NCI-H460 (cell line): ENCODE measurements at regions not wholly inside any gene's neighbourhood (a gene's known extent, or its start where the extent isn't known, plus 50 kb on each side); places are given as distances from the start of the nearest gene placed in this dataset.
"Not testable (repeated sequence)": the region's sequence is repeated elsewhere in the genome, so short reads cannot be mapped to it uniquely, and the experiment has no call there.

Experiments used
- DNase-seq: peaks from one replicate; pipeline ENCODE4 v3.0.0-alpha.2; 2016; ENCODE audit warnings: low read depth; ENCODE audit errors: extremely low read depth

DNA sequence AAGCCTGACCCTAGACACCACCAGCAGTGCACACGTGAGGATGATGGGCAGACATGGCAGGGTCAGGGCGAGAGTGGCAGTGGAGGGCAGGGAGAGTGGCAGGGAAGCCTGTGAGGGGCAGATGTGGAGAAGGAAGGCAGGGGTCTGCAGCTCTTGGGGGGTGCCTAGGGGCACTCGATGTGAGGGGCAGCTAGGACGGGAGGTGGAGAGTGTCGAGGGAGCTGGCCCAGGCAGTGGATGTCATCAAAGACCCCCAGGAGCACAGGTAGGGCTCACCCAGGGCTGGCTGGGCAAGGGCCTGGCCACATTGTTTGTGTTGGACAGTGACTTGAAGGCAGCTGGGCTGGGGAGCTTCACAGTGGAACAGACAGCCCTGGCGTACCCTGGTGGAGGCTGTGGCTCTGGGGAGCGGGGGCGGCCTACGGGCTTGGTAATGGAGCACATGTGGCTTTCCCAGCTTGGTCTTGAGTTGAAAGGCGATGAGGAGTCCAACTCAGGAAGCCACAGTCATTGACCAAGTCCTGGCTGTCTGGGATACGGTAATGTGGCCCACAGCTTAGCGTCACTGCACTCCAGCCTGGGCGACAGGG, 87.1 kb downstream of the RTP5 start:
- DNase-seq: no peak

GRCh38 chr2:241957276-241957675, 87.7 kb downstream of the RTP5 start:
- DNase-seq: no peak

- DNase-seq: no peak
Measured at GRCh38 chr2:241958818-241959545, 89.5 kb downstream of the RTP5 start.

GRCh38 chr2:241959751-241960269, 90.3 kb downstream of the RTP5 start:
- DNase-seq: no peak

DNA sequence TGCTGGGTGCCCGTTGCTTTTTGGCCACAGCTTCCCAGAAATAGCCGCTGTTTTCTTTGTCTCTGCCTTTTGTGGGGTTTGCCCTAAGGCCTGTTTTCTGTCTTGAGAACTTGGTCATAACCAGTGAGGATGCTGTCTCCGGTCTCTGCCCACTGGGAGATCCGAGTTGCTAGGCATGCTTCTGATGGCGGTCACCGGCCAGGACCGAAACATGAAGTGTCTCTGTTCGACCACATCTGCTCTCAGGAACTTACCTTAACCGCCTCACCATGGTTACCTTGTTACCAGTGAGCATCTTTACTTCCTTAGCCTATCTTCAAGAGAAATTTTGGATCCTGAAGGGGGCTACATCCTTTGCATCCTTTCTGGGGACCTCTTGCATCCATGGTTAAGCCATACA, 91.9 kb downstream of the RTP5 start:
- no peak for DNase-seq

- DNase-seq: no peak
Measured at GRCh38 chr2:241964133-241964532, 94.6 kb downstream of the RTP5 start.

GRCh38 chr2:241965931-241966412, 96.4 kb downstream of the RTP5 start:
- no peak for DNase-seq

DNA sequence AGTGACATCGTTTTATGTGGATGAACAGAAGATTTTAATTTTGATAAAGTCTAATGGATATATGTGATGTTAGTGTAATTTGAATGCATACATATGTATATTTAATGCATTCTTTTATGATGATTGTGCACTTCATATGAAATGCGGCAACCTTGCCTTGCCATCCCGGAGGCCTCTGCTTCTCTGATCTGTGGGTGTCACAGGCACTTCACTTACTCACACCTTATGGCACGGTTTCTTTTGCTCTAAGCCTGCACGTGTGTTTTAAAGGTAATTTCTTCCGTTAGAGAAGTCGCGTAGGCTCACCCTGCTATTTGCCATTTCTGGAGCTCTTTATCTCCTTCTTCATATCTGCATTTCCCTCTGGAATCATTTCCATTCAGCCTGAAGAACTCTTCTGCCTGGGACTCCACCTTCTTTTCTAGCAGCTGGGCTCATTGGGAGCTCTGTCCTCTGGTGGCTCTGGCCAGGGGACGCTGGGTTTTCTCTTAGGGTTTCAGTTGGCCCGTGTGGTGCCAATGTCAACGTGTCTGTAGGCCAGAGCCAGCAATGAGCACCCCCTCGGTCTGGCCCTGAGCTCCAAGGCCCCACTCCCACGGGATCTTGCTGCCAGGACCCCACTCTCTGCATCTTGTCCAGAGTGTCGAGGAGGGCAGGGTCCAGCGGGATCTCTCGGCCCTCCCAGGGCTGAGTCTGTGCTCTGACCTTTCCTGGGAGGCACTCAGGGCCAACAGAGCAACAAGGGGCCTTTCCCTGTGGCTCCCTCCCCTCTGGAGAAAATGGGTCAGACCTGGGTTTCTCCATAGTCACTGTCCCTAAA, 97.3 kb downstream of the RTP5 start:
- no peak for DNase-seq

DNA sequence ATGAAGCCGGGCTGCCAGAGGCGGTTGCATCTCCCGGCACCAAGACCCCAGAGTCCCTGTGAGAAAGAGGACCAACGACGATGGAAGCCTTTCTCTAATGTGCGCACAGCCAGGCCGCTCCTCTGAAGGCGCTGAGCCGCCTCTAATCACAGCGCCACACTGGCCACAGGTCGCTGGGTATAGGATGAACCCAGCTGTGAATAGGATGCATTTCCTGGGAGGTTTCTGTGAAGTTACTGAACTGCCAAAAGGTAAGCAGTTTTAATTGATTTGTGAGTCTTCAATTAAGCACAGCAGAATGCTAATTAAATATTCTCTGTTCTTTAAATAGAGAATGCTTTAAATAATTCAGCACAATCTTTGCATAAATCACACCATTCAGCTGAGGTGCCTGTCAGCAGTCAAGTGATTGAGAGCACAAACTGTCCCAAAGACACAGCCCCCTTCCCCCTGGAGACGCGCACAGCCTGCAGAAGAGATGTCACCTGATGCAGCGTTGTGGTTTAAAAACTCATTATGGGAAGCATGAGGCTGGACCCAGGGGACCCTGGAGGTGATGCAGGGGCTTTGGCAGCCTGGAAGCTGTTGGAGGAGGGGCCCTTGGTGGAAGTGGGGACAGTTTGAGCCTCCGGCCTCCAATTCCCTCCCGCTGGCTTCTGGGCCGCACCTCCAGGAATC, 98.1 kb downstream of the RTP5 start:
- DNase-seq: no peak

DNA sequence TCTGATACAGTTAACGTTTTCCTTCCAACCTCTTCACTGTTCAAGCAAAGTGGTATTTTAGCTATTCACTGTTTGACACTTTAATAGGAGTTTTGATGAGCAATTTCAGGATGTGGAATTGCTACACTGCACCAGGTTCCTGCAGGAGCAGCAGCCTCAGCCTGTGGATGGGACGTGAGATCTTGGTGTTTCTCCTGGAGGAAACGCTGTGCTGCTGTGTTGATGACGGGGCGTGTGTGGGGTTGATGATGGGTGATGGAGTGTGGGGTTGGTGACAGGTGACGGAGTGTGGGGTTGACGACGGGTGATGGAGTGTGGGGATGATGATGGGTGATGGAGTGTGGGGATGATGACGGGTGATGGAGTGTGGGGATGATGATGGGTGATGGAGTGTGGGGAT, 98.9 kb downstream of the RTP5 start:
- DNase-seq: no peak

- DNase-seq: not testable (repeated sequence)
Measured at GRCh38 chr2:241969182-241969581, 99.7 kb downstream of the RTP5 start.

- no peak for DNase-seq
Measured at GRCh38 chr2:241970716-241971115, 101.2 kb downstream of the RTP5 start.

DNA sequence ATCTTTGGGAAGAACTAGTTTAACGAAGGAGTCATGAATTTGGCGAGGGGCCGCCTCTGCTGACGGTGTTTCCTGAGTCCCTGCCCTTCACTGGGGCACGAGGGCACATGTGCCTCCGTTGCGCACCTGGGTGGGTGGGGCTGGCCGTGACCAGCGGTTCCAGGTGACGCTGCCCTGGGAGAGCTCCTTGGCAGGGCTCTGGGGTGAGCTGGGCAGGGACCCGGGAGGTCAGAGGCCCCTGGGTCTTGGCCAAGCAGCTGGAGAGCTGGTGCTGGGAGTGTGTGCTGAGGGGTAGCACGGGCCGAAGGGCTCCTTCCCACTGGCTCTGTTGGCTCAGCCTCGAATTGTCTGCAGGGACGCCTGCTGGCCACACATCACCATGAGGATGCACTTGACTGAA, 104.6 kb downstream of the RTP5 start:
- DNase-seq: no peak

- DNase-seq: no peak
Measured at GRCh38 chr2:241974851-241975592, 105.5 kb downstream of the RTP5 start.

DNA sequence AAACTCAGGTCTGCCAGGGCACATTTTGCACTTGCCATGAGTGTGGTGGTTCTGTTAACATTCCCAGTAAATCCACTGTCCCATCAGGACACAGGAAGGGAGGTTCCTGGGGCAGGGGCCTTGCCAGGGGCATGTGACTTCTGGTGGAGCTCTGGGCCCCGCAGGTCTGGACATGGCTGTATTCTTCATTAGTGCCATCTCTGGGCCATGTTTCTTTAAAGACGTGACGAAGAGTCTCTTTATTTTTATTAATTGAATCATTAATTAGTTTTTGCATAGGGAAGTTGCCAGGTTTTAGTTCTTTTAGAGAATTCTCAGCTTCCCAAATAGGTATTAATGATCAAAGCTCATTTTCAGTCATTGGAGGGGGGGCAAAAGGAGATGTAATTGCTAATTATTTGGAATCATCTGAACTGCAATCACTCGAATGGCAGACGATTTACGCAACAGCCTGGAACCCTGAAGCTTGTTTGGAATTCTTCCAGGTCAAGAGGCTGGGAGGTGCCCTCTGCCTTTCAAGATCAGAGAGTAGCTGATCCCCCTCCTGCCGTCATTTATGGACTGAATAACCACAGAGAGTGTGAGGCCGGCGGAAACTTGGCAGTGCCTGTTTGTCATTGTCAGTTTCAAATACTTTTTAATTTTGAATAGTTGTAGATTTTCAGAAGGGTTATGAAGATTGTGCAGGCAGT, 106.2 kb downstream of the RTP5 start:
- no peak for DNase-seq

- DNase-seq: no peak
Measured at GRCh38 chr2:241976296-241976695, 106.8 kb downstream of the RTP5 start.

DNA sequence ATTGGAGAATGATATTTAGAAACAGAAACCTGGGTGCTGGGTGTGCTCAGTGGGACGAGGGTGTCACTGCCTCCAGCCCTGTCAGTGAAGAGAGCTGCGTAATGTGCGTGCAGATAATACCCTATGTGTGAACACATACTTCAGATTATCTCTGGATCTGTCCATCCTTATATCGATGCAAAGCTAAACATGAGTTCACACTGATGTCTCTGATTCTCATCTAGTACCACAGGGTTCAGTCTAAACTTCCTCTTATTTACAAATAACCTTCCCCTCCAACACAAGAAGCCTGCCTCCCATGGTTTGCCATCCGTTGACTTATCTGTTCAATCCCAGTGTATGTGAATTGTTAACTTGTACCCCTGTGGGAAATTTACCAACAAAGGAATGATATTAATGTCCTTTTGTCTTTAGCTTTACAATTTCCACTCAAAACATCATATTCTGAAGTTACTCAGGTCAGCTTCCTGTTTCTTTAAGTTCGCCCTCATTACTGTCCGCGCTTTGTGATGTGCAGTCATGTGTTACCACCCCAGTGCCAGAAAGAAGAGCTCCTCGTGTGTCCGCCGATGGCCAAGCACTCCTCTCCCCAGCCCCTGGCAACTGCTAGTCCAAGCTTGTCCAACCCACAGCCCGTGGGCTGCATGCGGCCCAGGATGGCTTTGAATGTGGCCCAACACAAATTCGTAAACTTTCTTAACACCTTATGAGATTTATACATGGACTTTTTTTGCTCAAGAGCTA, 108.2 kb downstream of the RTP5 start:
- no peak for DNase-seq

DNA sequence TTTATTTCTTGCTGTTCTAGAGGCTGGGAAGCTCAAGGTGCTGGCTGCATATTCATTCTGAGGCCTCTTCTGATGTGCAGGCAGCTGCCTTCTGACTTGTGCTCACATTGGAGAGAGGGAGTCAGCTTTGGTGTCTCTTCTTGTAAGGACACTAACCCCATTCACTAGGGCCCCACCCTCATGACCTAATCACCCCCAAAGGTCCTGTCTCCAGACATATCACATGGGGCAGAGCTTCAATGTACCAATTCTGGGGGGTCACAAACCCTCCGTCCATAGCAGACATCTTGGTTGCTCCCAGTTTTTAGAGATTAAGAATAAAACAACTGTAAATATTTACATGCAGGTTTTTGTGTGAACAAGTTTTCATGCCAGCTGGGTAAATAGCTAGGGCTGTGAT, 109.1 kb downstream of the RTP5 start:
- no peak for DNase-seq

DNA sequence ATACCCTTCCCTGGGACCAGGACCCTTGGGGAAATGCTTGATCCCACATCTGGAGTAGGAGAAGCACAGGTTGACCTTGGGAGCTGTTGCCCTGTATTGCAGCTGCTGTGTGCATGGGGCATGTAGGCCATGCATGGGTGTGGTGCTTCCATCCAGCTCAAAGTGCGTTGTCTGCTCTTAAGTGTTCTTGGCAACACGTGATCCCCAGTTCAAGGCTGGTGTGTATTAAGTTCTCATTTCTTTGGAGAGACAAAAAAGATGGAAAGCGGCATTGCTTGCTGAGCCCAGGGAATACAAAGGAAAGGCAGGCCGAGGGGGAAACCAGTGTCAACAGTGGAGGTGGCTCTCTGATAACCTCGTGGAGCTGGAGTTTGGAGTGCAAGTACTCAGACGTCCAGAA, 110.7 kb downstream of the RTP5 start:
- no peak for DNase-seq
